Kidney (tissue), 13 donors: ENCODE measurements at regions not wholly inside any gene's neighbourhood (a gene's known extent, or its start where the extent isn't known, plus 50 kb on each side); places are given as distances from the start of the nearest gene placed in this dataset.

Source experiments
- DNase-seq, 5 donors: peaks; one replicate each; pipeline ENCODE4 v3.0.0-alpha.2; 2013 to 2020
- FAIRE-seq: peaks from 2 replicates; lab custom pipeline; 2012; peaks lifted over from hg19 to GRCh38; lab: Jason Lieb, UNC
- H3K27ac ChIP-seq, 2 donors: one replicate each; pipeline ENCODE4 v1.7.0; 2013; ENCODE audit warnings: low read depth in 2 of 2, low read length in 2 of 2, inconsistent platforms in 1 of 2
- H3K27me3 ChIP-seq: one replicate; pipeline ENCODE4 v1.7.1; 2013; ENCODE audit warnings: low read length, inconsistent platforms; ENCODE audit not compliant: control insufficient read depth, insufficient read depth
- H3K36me3 ChIP-seq, 3 donors: one replicate each; pipeline versions ENCODE4 v1.7.0 to v1.7.1; 2013; ENCODE audit warnings: low read length in 3 of 3, control low read depth in 1 of 3, inconsistent platforms in 1 of 3; ENCODE audit not compliant: insufficient read depth in 3 of 3, control insufficient read depth in 2 of 3
- H3K4me1 ChIP-seq, 3 donors: one replicate each; pipeline versions ENCODE4 v1.7.0 to v1.7.1; 2013; ENCODE audit warnings: low read length in 3 of 3, inconsistent platforms in 1 of 3, low read depth in 1 of 3; ENCODE audit not compliant: control insufficient read depth in 2 of 3, insufficient read depth in 2 of 3
- H3K4me3 ChIP-seq, 3 donors: one replicate each; pipeline versions ENCODE4 v1.7.0 to v1.8.1; 2013; ENCODE audit warnings: low read length in 3 of 3, control low read depth in 1 of 3, inconsistent platforms in 1 of 3
- H3K9ac ChIP-seq, 3 donors: one replicate each; pipeline versions ENCODE4 v1.7.0 to v1.7.1; 2013; ENCODE audit warnings: low read length in 3 of 3, control low read depth in 1 of 3, inconsistent platforms in 1 of 3
- H3K9me3 ChIP-seq, 3 donors: one replicate each; pipeline versions ENCODE4 v1.7.0 to v1.7.1; 2013; ENCODE audit warnings: low read length in 3 of 3, control low read depth in 1 of 3, inconsistent platforms in 1 of 3; ENCODE audit not compliant: control insufficient read depth in 2 of 3, insufficient read depth in 1 of 3
- intact Hi-C: fragments of 100-400 bp; cut with DNase I; formaldehyde crosslinking; loops from one replicate; pipeline ENCODE4 v1.11.1; 2022
- TF ChIP-seq, protein P1 (sequence below): IDR thresholded peaks from 3 replicates; pipeline ENCODE4 v1.5.1; 2012; ENCODE audit warnings: mild to moderate bottlenecking, moderate library complexity, borderline replicate concordance; ENCODE audit not compliant: insufficient read depth; ENCODE audit errors: extremely low read depth
- donor health status: control.
- donor health status: control.
- donor health status: control.
- donor health status: control.
- donor health status: control.
- donor health status: DM: yes; HTN: yes; CAD: no.
- donor health status: Normal renal cell carcinoma (clear cell type).

DNA sequence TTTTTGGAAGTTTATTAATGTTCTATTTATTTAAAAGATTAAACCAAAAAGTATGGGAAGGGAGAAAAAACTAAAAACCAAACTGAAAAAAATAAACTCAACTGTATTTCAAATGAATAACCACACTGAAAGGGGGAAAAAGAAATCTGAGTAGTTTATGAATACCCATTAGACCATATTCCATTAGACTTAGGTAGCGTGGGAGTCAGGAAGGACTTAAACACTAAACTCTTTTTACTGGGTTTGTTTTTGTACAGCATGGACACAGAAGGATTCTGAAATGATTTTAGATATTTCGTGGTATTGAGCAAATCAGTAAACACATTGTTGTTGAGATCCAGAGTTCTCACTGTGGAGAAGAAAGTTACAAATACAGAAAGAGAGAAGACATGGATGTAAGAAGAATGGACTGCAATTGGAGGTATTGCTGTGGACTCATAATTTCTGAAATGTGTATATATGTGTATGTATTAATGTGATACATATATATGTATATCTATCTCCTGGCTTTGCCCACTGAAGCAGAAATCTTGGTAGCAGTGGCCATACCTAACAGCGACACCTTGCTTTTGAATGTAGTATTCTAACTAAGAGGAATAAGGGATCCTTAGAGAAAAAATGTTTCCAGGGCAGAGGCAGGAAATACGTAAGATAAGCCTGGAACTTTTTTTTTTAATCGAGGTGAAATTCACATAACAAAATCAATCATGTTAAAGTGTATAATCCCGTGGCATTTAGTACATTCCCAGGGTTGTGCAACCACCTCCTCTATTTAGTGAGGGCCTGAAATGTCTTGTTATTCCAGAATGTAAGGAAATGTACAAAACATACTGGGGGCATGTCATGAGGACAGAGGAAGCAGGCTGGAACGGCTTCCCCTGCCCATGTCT is 228.8 kb downstream of the SMARCA2 start:
- TF ChIP-seq, protein P1, sequence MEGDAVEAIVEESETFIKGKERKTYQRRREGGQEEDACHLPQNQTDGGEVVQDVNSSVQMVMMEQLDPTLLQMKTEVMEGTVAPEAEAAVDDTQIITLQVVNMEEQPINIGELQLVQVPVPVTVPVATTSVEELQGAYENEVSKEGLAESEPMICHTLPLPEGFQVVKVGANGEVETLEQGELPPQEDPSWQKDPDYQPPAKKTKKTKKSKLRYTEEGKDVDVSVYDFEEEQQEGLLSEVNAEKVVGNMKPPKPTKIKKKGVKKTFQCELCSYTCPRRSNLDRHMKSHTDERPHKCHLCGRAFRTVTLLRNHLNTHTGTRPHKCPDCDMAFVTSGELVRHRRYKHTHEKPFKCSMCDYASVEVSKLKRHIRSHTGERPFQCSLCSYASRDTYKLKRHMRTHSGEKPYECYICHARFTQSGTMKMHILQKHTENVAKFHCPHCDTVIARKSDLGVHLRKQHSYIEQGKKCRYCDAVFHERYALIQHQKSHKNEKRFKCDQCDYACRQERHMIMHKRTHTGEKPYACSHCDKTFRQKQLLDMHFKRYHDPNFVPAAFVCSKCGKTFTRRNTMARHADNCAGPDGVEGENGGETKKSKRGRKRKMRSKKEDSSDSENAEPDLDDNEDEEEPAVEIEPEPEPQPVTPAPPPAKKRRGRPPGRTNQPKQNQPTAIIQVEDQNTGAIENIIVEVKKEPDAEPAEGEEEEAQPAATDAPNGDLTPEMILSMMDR: no peak
- FAIRE-seq (peak; percentile 27), DNase-seq (no peak)
- Histone ChIP-seq H3K36me3 (no peaks in the 10 kb centered on the region), H3K4me3 (no peak overlapping the region), H3K27ac (no peak overlapping the region), H3K27me3 (no peaks in the 10 kb centered on the region), H3K9me3 (peaks cover 0 to 9% (median 0%) of the 10 kb centered on the region in 3 donors), H3K4me1 (peaks cover 0 to 12% (median 5%) of the 10 kb centered on the region in 3 donors), H3K9ac (no peak overlapping the region)
- intact Hi-C loops: no loop called here

DNA sequence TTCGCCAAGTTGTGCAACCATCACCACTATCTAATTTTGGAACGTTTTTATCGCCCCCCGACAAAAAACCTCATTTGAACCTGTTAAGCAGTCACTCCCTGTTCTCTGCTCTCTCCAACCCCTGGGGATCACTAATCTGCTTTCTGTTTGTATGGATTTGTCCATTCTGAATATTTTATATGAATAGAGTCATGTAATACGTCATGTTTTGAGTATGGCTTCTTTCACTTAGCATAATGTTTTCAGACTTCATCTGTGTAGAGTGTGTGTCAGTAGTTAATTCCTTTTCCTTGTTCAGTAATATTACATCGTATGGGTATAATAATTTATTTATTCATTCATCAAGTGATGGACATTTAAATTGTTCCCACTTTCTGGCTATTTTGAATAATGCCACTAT is 232.2 kb downstream of the SMARCA2 start:
- no peak for FAIRE-seq

DNA sequence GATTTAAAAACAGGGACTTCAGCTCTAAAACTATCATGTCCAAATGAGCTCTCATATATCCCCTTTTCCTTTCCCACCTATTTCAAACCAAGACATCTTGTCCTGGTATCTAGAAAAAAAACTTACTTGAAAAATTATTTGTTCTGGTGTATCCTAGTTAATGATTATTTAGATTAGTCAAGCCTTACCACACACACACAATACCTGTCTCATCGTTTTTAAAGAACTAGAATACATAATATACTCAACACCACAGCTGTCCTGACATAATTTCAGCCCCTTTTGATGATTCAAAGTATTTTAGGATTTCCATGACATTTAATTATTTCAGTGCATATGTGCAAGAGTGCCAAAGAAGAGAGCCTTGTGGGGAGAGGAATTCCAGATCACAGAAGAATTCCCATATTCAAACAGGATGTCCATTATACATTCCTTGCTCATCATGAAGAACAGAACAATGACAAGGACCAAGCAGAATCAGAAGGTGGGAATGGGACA is 233.7 kb downstream of the SMARCA2 start:
- intact Hi-C loops: no loop called here

More for the DNA sequence above, 232.2 kb downstream of the SMARCA2 start:
- Histone ChIP-seq H3K4me3 (no peak overlapping the region), H3K9ac (no peak overlapping the region), H3K27ac (no peak overlapping the region), H3K36me3 (no peaks in the 10 kb centered on the region), H3K9me3 (peaks cover 0 to 9% (median 0%) of the 10 kb centered on the region in 3 donors), H3K27me3 (no peaks in the 10 kb centered on the region), H3K4me1 (peaks cover 0 to under 1% (median 0%) of the 10 kb centered on the region in 3 donors)
- TF ChIP-seq, protein P1: no peak
- intact Hi-C loops: no loop called here
- DNase-seq: no peak

More for the DNA sequence above, 233.7 kb downstream of the SMARCA2 start:
- TF ChIP-seq, protein P1: no peak
- Histone ChIP-seq H3K9me3 (peaks cover 0 to 9% (median 0%) of the 10 kb centered on the region in 3 donors), H3K27me3 (no peaks in the 10 kb centered on the region), H3K4me3 (no peak overlapping the region), H3K27ac (no peak overlapping the region), H3K4me1 (no peaks in the 10 kb centered on the region), H3K36me3 (no peaks in the 10 kb centered on the region), H3K9ac (no peak overlapping the region)
- DNase-seq (no peak), FAIRE-seq (peak; percentile 32)
